Pancreas (tissue), 10 donors: ENCODE measurements at regions not wholly inside any gene's neighbourhood (a gene's known extent, or its start where the extent isn't known, plus 50 kb on each side); places are given as distances from the start of the nearest gene placed in this dataset.

Experiments
- ATAC-seq, 4 donors: fragments of 200-7000 bp; cut with Tn5 transposase; one replicate each; pipeline versions ENCODE4 v1.8.0 to v1.9.1; 2020; ENCODE audit warnings: mild to moderate bottlenecking in 4 of 4, moderate library complexity in 4 of 4
- DNase-seq, 6 donors: peaks; one replicate each; pipeline ENCODE4 v3.0.0-alpha.2; 2020
- FAIRE-seq: peaks from 2 replicates; lab custom pipeline; 2012; peaks lifted over from hg19 to GRCh38; lab: Jason Lieb, UNC
- H3K27ac ChIP-seq, 4 donors: fragments of 200-600 bp; sonication (generic); 1 replicate in 3 of 4; 2 replicates in 1 of 4; pipeline versions ENCODE4 v1.5.0 to v1.8.0; 2020
- H3K27me3 ChIP-seq, 4 donors: fragments of 200-600 bp; one replicate each; pipeline ENCODE4 v1.8.0; 2021
- H3K36me3 ChIP-seq, 3 donors: fragments of 200-600 bp; sonication (generic) in 1 of 3; one replicate each; pipeline versions ENCODE4 v1.5.0 to v1.8.0; 2020 to 2021
- H3K4me1 ChIP-seq, 3 donors: fragments of 200-600 bp; one replicate each; pipeline ENCODE4 v1.8.0; 2021
- H3K4me3 ChIP-seq, 4 donors: fragments of 200-600 bp; sonication (generic) in 2 of 4; one replicate each; pipeline versions ENCODE4 v1.5.0 to v1.8.0; 2020 to 2021
- H3K9me3 ChIP-seq, 4 donors: fragments of 200-600 bp; one replicate each; pipeline ENCODE4 v1.8.0; 2021
- CTCF ChIP-seq, 4 donors: fragments of 200-600 bp; sonication (generic) in 3 of 4; IDR thresholded peaks; one replicate each; pipeline versions ENCODE4 v1.5.0 to v1.8.0; 2021; ENCODE audit warnings: antibody characterized with exemption in 4 of 4
- WGBS, 2 donors: extraction: QIAGEN DNeasy Blood & Tissue Kit; methylation state at CpG; one replicate each; pipeline ENCODE4 v1.1.7; 2013; 5-methylcytosine and 5-hydroxymethylcytosine counted together
- intact Hi-C, 3 donors: fragments of 100-400 bp; cut with DNase I; formaldehyde crosslinking; loops; one replicate each; pipeline versions ENCODE4 v1.11.1 to v1.14.2; 2022
- donor health status: healthy with polysubstance abuse.
- donor health status: DM: no; HTN: no; CAD: no; lungs with moderate emphysema.
- donor health status: DM: no; HTN: no; CAD: no.
- donor health status: control.
- donor health status: control.
- donor health status: Bipolar disorder and iron deficiency.
- donor health status: DM: yes; HTN: yes; CAD: no.
- donor health status: DM: no; HTN: no; CAD: no.
- donor health status: DM: no; HTN: no; CAD: no.
- donor health status: DM: yes; HTN: yes; CAD: no.

DNA sequence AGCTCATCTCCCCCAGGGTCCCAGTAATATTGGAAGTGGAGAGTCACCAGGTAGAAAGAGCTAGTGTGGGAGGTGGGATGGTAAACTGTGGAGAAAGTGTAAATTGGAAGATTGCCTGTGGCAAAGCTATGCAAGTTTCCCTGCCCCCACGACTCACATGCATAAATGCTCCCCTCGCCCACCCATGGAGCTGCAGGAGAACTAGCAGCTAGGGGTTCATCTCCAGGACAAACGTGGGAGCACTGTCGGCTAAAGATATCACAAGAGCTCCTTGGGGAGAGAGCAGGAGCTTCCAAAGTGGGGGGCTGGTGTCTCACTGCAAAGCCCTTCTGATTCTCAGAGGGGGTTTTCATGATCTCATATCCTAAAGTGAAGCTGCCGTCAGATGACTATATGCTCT lies 91.4 kb upstream of the PLCL2 start:
- FAIRE-seq (no peak), ATAC-seq (no peak)
- 54 to 72% methylated on average over 5 of the region's 5 CpGs for WGBS, 2 donors

DNA sequence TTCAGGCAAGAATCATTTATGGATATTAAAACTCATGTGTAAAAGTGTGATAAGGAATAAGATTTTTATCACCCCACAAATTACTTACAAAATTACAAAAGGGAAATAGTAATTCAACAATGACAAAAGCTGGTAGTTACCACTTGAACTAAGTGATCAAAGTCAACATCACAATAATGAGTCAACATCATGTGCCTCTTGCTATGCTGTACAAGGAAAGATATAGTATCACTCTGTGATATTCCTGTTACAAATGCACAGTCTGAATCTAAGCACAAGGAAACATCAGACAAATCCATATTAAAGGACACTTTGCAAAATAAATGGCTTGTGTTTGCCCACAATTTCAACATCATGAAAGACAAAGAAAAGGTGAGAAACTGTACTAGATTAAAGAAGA lies 90.5 kb upstream of the PLCL2 start:
- ATAC-seq (no peak), DNase-seq (no peak), FAIRE-seq (no peak)
- intact Hi-C loops, result no loop called here
- Histone ChIP-seq H3K27ac (no peak overlapping the region), H3K4me1 (no peaks in the 10 kb centered on the region), H3K27me3 (no peaks in the 10 kb centered on the region), H3K36me3 (no peaks in the 10 kb centered on the region), H3K4me3 (no peak overlapping the region), H3K9me3 (no peaks in the 10 kb centered on the region)
- no peak for TF ChIP-seq CTCF (IDR thresholded peaks at IDR 0.05)

More for the DNA sequence above, 91.4 kb upstream of the PLCL2 start:
- intact Hi-C loops, result no loop called here
- no peak overlapping the region for H3K27ac ChIP-seq
- TF ChIP-seq CTCF (IDR thresholded peaks at IDR 0.05), result no peak
- DNase-seq, result no peak
- H3K36me3 ChIP-seq, result no peaks in the 10 kb centered on the region
- H3K27me3 ChIP-seq, result no peaks in the 10 kb centered on the region
- H3K9me3 ChIP-seq, result no peaks in the 10 kb centered on the region
- H3K4me1 ChIP-seq, result no peaks in the 10 kb centered on the region
- H3K4me3 ChIP-seq, result no peak overlapping the region

GRCh38 chr3:16795581-16795980 lies 89.2 kb upstream of the PLCL2 start:
- Histone ChIP-seq H3K27me3 (no peaks in the 10 kb centered on the region), H3K9me3 (no peaks in the 10 kb centered on the region), H3K4me1 (no peaks in the 10 kb centered on the region), H3K27ac (no peak overlapping the region), H3K36me3 (no peaks in the 10 kb centered on the region), H3K4me3 (no peak overlapping the region)
- DNase-seq (no peak), FAIRE-seq (no peak), ATAC-seq (no peak)
- TF ChIP-seq CTCF (IDR thresholded peaks at IDR 0.05), result no peak
- intact Hi-C loops, result no loop called here
- WGBS, 2 donors, result 48 to 69% methylated on average over 2 of the region's 2 CpGs

DNA sequence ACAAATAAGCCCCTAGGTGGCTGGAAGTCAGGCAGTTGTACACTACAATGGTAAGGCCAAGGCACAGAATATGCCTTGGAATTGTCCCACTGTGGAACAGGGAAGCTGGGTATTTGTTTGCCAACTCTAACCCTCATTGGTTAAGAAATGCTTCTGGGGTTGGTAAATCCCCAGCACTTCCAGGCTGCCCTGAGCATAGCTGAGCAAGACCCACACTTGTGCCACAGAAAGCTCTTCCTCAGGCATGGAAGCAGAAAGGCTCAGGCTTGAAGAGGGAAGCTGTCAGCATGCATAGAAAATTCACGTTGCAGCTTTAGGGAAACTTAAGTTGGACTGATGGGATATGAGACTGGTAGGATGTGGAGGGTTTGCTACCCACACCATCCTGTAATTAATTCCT lies 86.9 kb upstream of the PLCL2 start:
- no peaks in the 10 kb centered on the region for H3K4me1 ChIP-seq
- no peaks in the 10 kb centered on the region for H3K9me3 ChIP-seq
- 69 to 88% methylated on average over 1 of the region's 1 CpG for WGBS, 2 donors
- DNase-seq (no peak), FAIRE-seq (no peak), ATAC-seq (no peak)
- intact Hi-C loops, result no loop called here
- H3K27ac ChIP-seq, result no peak overlapping the region
- H3K36me3 ChIP-seq, result no peaks in the 10 kb centered on the region
- no peak for TF ChIP-seq CTCF (IDR thresholded peaks at IDR 0.05)
- H3K4me3 ChIP-seq, result no peak overlapping the region
- no peaks in the 10 kb centered on the region for H3K27me3 ChIP-seq

GRCh38 chr3:16798738-16799137 lies 86.0 kb upstream of the PLCL2 start:
- DNase-seq (no peak), ATAC-seq (no peak), FAIRE-seq (no peak)
- no peak for TF ChIP-seq CTCF (IDR thresholded peaks at IDR 0.05)
- Histone ChIP-seq H3K4me3 (no peak overlapping the region), H3K27ac (no peak overlapping the region), H3K4me1 (no peaks in the 10 kb centered on the region), H3K9me3 (no peaks in the 10 kb centered on the region), H3K27me3 (no peaks in the 10 kb centered on the region), H3K36me3 (no peaks in the 10 kb centered on the region)
- intact Hi-C loops, result no loop called here
- WGBS, 2 donors, result 76 to 81% methylated on average over 4 of the region's 4 CpGs
